Osteoblast (primary cell): ENCODE measurements at regions not wholly inside any gene's neighbourhood (a gene's known extent, or its start where the extent isn't known, plus 50 kb on each side); places are given as distances from the start of the nearest gene placed in this dataset.

ENCODE experiments used
- DNase-seq: peaks from one replicate; pipeline ENCODE4 v3.0.0; 2011; ENCODE audit warnings: low spot score, mixed read lengths; ENCODE audit not compliant: insufficient read length; ENCODE audit errors: missing footprints
- H2AFZ ChIP-seq: 2 replicates; pipeline ENCODE4 v1.6.0; 2011; ENCODE audit warnings: mild to moderate bottlenecking, low read length
- H3K27ac ChIP-seq: 2 replicates; pipeline ENCODE4 v1.5.1; 2011; ENCODE audit warnings: mild to moderate bottlenecking, low read depth, low read length, moderate library complexity
- H3K27me3 ChIP-seq: 2 replicates; pipeline ENCODE4 v1.6.0; 2012; ENCODE audit warnings: mild to moderate bottlenecking, control low read depth, inconsistent platforms, low read length, moderate library complexity; ENCODE audit not compliant: insufficient read depth
- H3K36me3 ChIP-seq: 2 replicates; pipeline ENCODE4 v1.5.1; 2011; ENCODE audit warnings: mild to moderate bottlenecking, low read length, control low read depth, moderate library complexity; ENCODE audit not compliant: insufficient read depth
- H3K4me1 ChIP-seq: 2 replicates; pipeline ENCODE4 v1.5.1; 2011; ENCODE audit warnings: mild to moderate bottlenecking, low read length, control low read depth, moderate library complexity; ENCODE audit not compliant: insufficient read depth
- H3K4me2 ChIP-seq: 2 replicates; pipeline ENCODE4 v1.6.0; 2011; ENCODE audit warnings: mild to moderate bottlenecking, low read length; ENCODE audit not compliant: insufficient read depth
- H3K4me3 ChIP-seq: fragments of 200-600 bp; sonication (generic); 3 replicates; pipeline ENCODE4 v1.5.1; 2012; ENCODE audit warnings: mild to moderate bottlenecking, low read length, inconsistent platforms; ENCODE audit not compliant: insufficient read depth
- H3K79me2 ChIP-seq: 2 replicates; pipeline ENCODE4 v1.6.0; 2012; ENCODE audit warnings: mild to moderate bottlenecking, low read length, control low read depth, inconsistent platforms; ENCODE audit not compliant: insufficient read depth
- H3K9me3 ChIP-seq: 2 replicates; pipeline ENCODE4 v1.5.1; 2011; ENCODE audit warnings: low read depth, low read length, control low read depth
- H4K20me1 ChIP-seq: 2 replicates; pipeline ENCODE4 v1.6.0; 2012; ENCODE audit warnings: mild to moderate bottlenecking, low read length, control low read depth; ENCODE audit not compliant: insufficient read depth
- CTCF ChIP-seq: IDR thresholded peaks from 2 replicates; pipeline ENCODE4 v1.5.1; 2011; ENCODE audit warnings: mild to moderate bottlenecking, low read depth, low read length, moderate library complexity; ENCODE audit errors: extremely low read depth

GRCh38 chr11:8826139-8826786, 84.7 kb upstream of the AKIP1 start:
- H3K27ac ChIP-seq = peak overlapping the region; percentile 61
- peak; percentile 67 for DNase-seq
- no peaks in the 10 kb centered on the region for H3K27me3 ChIP-seq
- H4K20me1 ChIP-seq = no peaks in the 10 kb centered on the region
- H3K4me2 ChIP-seq = peak overlapping the region; percentile 51
- H3K36me3 ChIP-seq = no peaks in the 10 kb centered on the region
- no peak for TF ChIP-seq CTCF
- no peak overlapping the region for H3K4me3 ChIP-seq
- H2AFZ ChIP-seq = peak overlapping the region; percentile 49
- H3K4me1 ChIP-seq = peaks cover 25% of the 10 kb centered on the region
- no peaks in the 10 kb centered on the region for H3K79me2 ChIP-seq
- H3K9me3 ChIP-seq = no peaks in the 10 kb centered on the region

GRCh38 chr11:8826901-8827560, 84.0 kb upstream of the AKIP1 start:
- no peak for TF ChIP-seq CTCF
- peak overlapping the region; percentile 61 for H3K27ac ChIP-seq
- DNase-seq = no peak
- H3K79me2 ChIP-seq = no peaks in the 10 kb centered on the region
- H3K4me2 ChIP-seq = peak overlapping the region; percentile 51
- H3K4me1 ChIP-seq = peaks cover 25% of the 10 kb centered on the region
- peak overlapping the region; percentile 49 for H2AFZ ChIP-seq
- no peaks in the 10 kb centered on the region for H3K36me3 ChIP-seq
- no peaks in the 10 kb centered on the region for H3K27me3 ChIP-seq
- H3K4me3 ChIP-seq = no peak overlapping the region
- H3K9me3 ChIP-seq = no peaks in the 10 kb centered on the region
- no peaks in the 10 kb centered on the region for H4K20me1 ChIP-seq

GRCh38 chr11:8828046-8828445, 82.9 kb upstream of the AKIP1 start:
- no peak for DNase-seq

More at GRCh38 chr11:8828046-8828445, 82.9 kb upstream of the AKIP1 start:
- H4K20me1 ChIP-seq = no peaks in the 10 kb centered on the region
- no peak overlapping the region for H3K4me3 ChIP-seq
- no peaks in the 10 kb centered on the region for H3K79me2 ChIP-seq
- peaks cover 34% of the 10 kb centered on the region for H3K4me1 ChIP-seq
- H3K36me3 ChIP-seq = no peaks in the 10 kb centered on the region
- H3K9me3 ChIP-seq = no peaks in the 10 kb centered on the region
- no peak overlapping the region for H3K27ac ChIP-seq
- H2AFZ ChIP-seq = no peak overlapping the region
- H3K27me3 ChIP-seq = no peaks in the 10 kb centered on the region
- H3K4me2 ChIP-seq = no peak overlapping the region
- no peak for TF ChIP-seq CTCF
